ENCODE measurements at regions not wholly inside any gene's neighbourhood (a gene's known extent, or its start where the extent isn't known, plus 50 kb on each side); places are given as distances from the start of the nearest gene placed in this dataset.

DNA sequence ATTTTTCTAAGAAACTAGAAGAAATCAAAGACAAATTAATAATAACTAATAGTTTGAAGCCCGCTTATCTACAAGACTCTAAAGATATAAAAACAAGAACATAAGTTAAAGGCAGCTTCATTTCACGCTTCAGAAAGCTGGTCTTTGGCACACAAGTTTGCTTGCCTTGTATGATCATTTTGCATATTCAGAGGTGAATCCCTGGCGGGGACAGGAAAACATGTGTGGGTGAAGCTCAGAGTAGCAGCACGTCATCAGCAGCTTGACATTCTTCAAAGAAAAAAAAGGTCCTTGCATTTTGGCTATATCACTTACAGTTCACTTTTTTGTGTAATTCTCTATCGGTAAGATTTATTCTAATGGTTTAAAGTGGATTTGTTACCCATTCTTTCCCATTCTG is 1911.8 kb downstream of the MRPL39 start:
- TF ChIP-seq, protein P1, sequence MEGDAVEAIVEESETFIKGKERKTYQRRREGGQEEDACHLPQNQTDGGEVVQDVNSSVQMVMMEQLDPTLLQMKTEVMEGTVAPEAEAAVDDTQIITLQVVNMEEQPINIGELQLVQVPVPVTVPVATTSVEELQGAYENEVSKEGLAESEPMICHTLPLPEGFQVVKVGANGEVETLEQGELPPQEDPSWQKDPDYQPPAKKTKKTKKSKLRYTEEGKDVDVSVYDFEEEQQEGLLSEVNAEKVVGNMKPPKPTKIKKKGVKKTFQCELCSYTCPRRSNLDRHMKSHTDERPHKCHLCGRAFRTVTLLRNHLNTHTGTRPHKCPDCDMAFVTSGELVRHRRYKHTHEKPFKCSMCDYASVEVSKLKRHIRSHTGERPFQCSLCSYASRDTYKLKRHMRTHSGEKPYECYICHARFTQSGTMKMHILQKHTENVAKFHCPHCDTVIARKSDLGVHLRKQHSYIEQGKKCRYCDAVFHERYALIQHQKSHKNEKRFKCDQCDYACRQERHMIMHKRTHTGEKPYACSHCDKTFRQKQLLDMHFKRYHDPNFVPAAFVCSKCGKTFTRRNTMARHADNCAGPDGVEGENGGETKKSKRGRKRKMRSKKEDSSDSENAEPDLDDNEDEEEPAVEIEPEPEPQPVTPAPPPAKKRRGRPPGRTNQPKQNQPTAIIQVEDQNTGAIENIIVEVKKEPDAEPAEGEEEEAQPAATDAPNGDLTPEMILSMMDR (IDR thresholded peaks at IDR 0.05) = no peak
- no peak for TF ChIP-seq POLR2A (IDR thresholded peaks at IDR 0.05)
